GM13977 (cell line): ENCODE measurements at regions not wholly inside any gene's neighbourhood (a gene's known extent, or its start where the extent isn't known, plus 50 kb on each side); places are given as distances from the start of the nearest gene placed in this dataset.

Source experiments
- DNase-seq: peaks from one replicate; pipeline ENCODE4 v3.0.0; 2012; ENCODE audit warnings: low spot score
- in situ Hi-C: fragments of 300-500 bp; cut with MboI; formaldehyde crosslinking; loops from one replicate; pipeline ENCODE4 v1.12.0; 2022; ENCODE audit warnings: low sequenced_read_pairs, low pct_unique_long_range_greater_than_20kb, mixed read lengths, inconsistent platforms; ENCODE audit not compliant: unreplicated experiment
- TF ChIP-seq, protein P1 (sequence below): IDR thresholded peaks from 2 replicates; pipeline ENCODE4 v1.5.1; 2012; ENCODE audit warnings: mild to moderate bottlenecking, control low read depth; ENCODE audit not compliant: insufficient read depth; ENCODE audit errors: extremely low read depth, missing control alignments

DNA sequence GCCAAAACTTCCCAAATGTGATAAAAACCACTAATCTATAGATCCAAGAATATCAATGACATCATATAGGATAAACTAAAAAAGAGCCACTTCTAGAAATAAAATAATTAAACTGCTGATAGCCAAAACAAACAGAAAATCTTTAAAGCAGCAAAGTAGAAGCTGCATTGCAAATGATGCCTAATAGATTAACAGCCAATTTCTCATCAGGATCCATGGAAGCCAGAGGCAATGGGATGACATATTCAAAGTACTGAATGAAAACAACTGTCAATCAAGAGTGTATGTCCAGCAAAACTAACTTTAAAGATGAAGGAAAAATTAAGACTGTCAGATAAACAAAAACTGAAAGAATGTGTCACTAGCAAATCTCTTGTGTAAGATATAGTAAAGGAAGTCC, 224.8 kb downstream of the PSAT1 start:
- TF ChIP-seq, protein P1, sequence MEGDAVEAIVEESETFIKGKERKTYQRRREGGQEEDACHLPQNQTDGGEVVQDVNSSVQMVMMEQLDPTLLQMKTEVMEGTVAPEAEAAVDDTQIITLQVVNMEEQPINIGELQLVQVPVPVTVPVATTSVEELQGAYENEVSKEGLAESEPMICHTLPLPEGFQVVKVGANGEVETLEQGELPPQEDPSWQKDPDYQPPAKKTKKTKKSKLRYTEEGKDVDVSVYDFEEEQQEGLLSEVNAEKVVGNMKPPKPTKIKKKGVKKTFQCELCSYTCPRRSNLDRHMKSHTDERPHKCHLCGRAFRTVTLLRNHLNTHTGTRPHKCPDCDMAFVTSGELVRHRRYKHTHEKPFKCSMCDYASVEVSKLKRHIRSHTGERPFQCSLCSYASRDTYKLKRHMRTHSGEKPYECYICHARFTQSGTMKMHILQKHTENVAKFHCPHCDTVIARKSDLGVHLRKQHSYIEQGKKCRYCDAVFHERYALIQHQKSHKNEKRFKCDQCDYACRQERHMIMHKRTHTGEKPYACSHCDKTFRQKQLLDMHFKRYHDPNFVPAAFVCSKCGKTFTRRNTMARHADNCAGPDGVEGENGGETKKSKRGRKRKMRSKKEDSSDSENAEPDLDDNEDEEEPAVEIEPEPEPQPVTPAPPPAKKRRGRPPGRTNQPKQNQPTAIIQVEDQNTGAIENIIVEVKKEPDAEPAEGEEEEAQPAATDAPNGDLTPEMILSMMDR, result no peak
- no peak for DNase-seq
- in situ Hi-C loops, result no loop called here

DNA sequence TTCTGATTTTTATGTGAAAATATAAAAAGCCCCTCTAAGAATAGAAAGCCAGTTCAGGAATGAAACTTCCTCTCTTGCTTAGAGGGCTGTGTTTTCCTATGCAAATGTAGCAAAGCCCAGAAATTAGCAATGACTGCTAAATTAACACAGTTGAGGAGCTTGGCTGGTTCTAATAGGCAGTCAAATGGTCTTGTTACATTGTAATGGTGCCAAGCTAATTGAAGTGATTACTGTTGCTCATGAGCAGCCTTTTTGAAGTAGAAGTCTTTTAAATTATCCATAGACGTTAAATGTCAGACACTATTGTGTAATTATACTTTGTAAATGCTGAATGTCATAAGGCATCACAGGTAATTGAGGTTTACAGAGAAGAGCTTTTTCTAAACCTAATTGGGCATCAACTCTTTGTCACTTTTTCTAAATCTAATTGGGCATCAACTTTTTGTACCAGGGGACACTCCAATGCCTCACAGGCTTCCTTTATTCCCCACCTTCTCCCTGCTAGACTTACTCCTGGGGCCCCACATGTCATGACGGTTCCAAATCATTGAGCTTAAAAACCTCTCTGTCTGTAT, 229.1 kb downstream of the PSAT1 start:
- TF ChIP-seq, protein P1, result no peak
- in situ Hi-C loops, result no loop called here
- no peak for DNase-seq

DNA sequence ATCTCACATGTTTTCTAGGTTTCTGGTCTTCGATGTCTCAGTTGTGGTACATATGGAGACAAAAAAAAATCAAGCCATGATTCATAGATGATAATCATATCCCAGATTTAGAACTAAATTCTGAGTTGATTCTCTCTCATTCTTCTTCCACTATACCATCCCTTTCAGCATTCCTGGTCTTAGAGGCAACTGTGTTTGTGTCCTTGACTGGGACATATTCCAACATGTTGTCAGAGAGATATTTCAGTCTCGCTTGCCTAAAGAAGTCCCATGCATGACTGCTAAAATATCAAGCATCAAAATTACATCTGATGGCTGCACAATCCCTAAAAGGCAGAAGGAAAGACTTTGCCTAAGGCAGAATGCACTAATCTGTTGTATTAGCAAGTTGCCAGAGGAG, 236.6 kb downstream of the PSAT1 start:
- TF ChIP-seq, protein P1, result no peak
- in situ Hi-C loops, result no loop called here
- DNase-seq, result no peak

DNA sequence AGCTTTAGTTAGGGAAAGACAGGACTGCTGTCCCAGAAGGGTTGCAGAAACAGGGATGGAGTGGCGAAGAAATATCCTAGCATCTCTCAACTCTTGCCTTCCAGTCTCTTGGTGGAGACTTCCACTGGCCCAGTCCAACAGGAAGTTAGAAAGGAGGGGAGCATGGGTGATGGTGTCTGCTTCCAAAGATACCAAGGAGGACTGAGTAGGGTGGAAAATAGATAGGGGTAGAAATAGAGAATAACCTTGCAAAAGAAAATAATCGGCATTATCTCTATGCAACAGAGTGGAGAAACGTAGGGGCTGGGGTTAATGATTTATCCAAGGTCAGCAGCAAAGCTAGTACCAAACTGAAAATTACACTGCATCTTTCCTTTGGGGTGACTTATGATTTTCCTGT, 242.3 kb downstream of the PSAT1 start:
- TF ChIP-seq, protein P1, result no peak
- DNase-seq, result no peak
- in situ Hi-C loops, result no loop called here

DNA sequence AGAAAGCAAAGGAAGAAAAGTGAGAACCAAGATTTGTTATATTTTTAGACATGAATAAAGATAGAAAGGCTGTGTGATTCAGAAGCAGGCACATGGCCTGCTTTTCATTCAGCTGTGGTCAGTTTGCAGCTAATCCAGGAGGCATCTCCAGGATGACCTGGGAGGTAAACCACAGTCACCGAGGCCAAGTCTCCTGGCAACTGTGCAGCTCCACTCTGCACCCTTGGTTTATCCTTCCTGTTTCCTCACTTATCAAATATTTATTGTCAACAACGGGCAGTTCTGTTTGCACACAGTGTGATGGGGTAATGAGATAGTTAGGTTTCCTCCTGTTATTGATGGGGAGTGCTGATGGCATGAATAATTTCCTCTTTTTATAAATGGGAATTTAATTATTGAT, 243.0 kb downstream of the PSAT1 start:
- in situ Hi-C loops, result no loop called here
- no peak for DNase-seq
- TF ChIP-seq, protein P1, result no peak

DNA sequence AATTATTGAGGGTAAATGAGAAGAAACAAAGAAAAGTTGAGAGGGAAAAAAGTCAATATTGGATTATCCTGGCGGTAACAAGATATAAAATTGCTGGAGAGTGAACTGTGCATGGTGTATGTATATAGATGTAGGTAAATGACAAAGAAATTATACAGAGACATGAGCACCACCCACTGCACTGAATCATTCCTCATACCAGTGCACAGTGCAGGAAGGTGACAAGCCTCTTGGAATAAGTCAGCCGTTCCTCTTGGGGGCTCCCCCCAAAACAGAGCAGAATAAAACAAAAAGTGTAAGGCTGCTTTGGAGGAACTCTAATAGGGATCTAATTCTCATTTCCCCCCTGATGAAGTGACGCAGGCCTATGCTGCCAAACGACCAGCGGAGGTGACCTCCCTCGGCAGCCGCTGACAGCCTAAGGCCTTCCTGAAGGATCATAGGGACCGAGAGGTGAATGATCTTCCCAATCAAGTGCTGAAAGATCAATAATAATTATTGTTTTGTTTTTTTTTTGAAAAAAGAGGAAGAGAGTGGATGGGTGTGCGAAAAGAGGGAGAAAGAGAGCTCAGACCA, 245.0 kb downstream of the PSAT1 start:
- TF ChIP-seq, protein P1, result no peak
- DNase-seq, result no peak
- in situ Hi-C loops, result no loop called here
